GM12891 (cell line): ENCODE measurements at regions not wholly inside any gene's neighbourhood (a gene's known extent, or its start where the extent isn't known, plus 50 kb on each side); places are given as distances from the start of the nearest gene placed in this dataset.
A peak's percentile ranks its signal among the peaks of the same experiment; 100 is the strongest.

Source experiments
- DNase-seq: peaks from one replicate; pipeline ENCODE4 v3.0.0; 2011; ENCODE audit warnings: low spot score; ENCODE audit not compliant: insufficient read length
- FAIRE-seq: peaks from 2 replicates; lab custom pipeline; 2011; peaks lifted over from hg19 to GRCh38; lab: Jason Lieb, UNC
- PAX5 ChIP-seq: IDR thresholded peaks from 2 replicates; pipeline ENCODE4 v1.6.1; 2011; ENCODE audit warnings: low read length, moderate library complexity, mild to moderate bottlenecking; ENCODE audit not compliant: insufficient read depth, severe bottlenecking
- POLR2A ChIP-seq: IDR thresholded peaks from 2 replicates; pipeline ENCODE4 v1.6.1; 2011; ENCODE audit warnings: low read depth, low read length, control low read depth
- POLR2AphosphoS5 ChIP-seq: IDR thresholded peaks from 2 replicates; pipeline ENCODE4 v1.6.1; 2011; ENCODE audit warnings: low read depth, low read length, control low read depth
- POU2F2 ChIP-seq: IDR thresholded peaks from 2 replicates; pipeline ENCODE4 v1.6.1; 2011; ENCODE audit warnings: low read depth, mild to moderate bottlenecking, control low read depth, low read length, moderate library complexity
- SPI1 ChIP-seq: IDR thresholded peaks from 2 replicates; pipeline ENCODE4 v1.6.1; 2011; ENCODE audit warnings: low read depth, low read length, control low read depth
- TAF1 ChIP-seq: IDR thresholded peaks from 2 replicates; pipeline ENCODE4 v1.6.1; 2011; ENCODE audit warnings: low read depth, low read length, control low read depth

DNA sequence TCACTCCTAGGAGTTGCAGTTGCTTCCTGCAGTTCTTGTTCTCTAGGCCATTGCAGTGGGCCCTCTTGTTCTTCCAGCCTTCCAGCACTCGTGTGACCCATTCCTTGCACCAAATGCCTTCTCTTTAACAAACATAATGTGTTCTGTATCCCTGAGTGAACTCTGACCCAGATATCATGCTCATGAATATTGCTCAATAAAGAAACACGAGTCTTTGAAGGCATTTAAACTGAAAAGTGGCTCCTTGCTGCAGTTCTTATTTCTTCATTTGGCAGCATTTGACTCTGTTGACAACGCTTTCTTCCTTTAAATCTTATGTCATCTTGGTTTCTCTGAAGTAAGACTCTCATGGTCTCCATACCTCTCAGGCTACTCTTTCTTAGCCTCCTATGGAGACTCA lies 100.7 kb upstream of the PDE4B start:
- DNase-seq (no peak), FAIRE-seq (no peak)
- TF ChIP-seq POU2F2: no peak
- TF ChIP-seq TAF1: no peak
- TF ChIP-seq POLR2A: no peak
- no peak for TF ChIP-seq SPI1
- TF ChIP-seq PAX5: no peak
- no peak for TF ChIP-seq POLR2AphosphoS5

DNA sequence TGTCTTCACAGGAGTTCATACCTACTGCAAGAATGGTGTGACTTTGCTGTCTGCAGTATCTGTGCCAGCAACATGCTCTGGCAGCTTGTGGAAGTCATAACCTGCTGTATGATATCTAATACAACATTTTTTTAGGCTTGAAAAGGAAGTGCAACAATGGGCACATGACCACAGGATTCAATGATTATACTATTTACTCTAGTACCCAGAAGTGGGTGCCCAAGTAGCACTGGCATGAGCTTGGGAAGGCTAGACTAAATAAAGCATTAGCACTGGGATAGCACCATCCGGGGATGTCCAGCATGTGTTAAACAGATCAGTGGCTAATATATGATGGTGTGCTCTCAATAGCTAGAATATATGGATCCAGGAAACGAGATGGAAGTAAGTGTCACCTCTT lies 98.6 kb upstream of the PDE4B start:
- FAIRE-seq (no peak), DNase-seq (no peak)
- TF ChIP-seq TAF1 (no peak), PAX5 (no peak), POLR2AphosphoS5 (no peak), SPI1 (no peak)

GRCh38 chr1:65694933-65695332 lies 97.8 kb upstream of the PDE4B start:
- FAIRE-seq: no peak
- DNase-seq: no peak
- TF ChIP-seq POU2F2 (no peak), PAX5 (no peak), SPI1 (no peak), POLR2AphosphoS5 (no peak), POLR2A (no peak), TAF1 (no peak)

GRCh38 chr1:65698590-65698989 lies 94.1 kb upstream of the PDE4B start:
- TF ChIP-seq POU2F2 (no peak), PAX5 (no peak), POLR2A (no peak)
- FAIRE-seq (no peak), DNase-seq (no peak)

DNA sequence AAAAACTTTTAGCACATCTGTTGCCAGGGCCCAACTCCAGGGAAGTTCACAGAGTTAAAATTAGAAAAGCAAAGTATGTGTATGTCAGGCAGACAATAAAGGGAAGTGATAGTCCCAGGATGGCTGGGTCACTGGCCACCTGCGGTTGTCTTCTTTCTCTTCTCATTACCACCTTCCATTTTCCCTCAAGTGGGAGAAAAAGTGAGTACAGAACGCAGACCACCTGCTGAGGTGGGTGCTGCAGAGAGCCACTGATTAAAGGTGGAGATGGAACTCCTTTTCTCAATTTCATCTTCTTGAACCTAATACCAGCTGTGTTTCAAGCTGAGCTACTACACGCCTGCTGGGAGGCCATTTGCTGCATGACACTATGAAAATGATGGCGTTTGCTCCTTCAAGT lies 88.8 kb upstream of the PDE4B start:
- FAIRE-seq: no peak

GRCh38 chr1:65704318-65704717 lies 88.4 kb upstream of the PDE4B start:
- FAIRE-seq (no peak), DNase-seq (no peak)
- no peak for TF ChIP-seq PAX5
- TF ChIP-seq POU2F2: no peak
- no peak for TF ChIP-seq POLR2AphosphoS5
- no peak for TF ChIP-seq SPI1
- no peak for TF ChIP-seq POLR2A
- TF ChIP-seq TAF1: no peak

More for the DNA sequence above, 88.8 kb upstream of the PDE4B start:
- DNase-seq: no peak
- TF ChIP-seq SPI1 (peak; percentile 66), TAF1 (no peak)

- TF ChIP-seq POLR2AphosphoS5 (no peak), SPI1 (no peak), POLR2A (no peak), TAF1 (no peak), POU2F2 (no peak), PAX5 (no peak)
- DNase-seq (no peak), FAIRE-seq (no peak)
These were observed 74.8 kb upstream of the PDE4B start for GRCh38 chr1:65717815-65718454.

- DNase-seq (no peak), FAIRE-seq (no peak)
- no peak for TF ChIP-seq PAX5
These were observed 73.3 kb upstream of the PDE4B start for GRCh38 chr1:65719391-65719790.

GRCh38 chr1:65722461-65722860 lies 70.2 kb upstream of the PDE4B start:
- FAIRE-seq: no peak
- TF ChIP-seq POLR2AphosphoS5 (no peak), SPI1 (no peak), TAF1 (no peak), POU2F2 (no peak), POLR2A (no peak), PAX5 (no peak)
- no peak for DNase-seq

DNA sequence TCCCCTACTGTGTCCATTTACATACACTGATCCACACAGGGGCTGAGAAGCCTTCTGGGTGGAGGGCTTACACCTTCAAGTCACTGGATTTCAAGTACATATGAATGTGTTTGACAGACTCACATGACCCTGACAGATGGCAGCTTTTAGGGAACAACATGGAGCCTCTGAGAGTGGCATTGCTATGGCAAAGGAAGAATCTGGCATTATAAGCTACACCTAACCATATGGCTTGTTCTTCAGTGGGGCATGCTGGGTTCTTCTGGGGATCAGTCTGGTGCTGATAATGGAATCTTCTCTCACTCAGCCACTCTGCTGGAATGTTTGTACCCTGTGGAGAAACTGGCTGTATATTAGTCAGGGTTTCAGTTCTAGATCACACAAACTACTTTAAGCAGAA lies 68.5 kb upstream of the PDE4B start:
- DNase-seq: no peak
- no peak for FAIRE-seq
- TF ChIP-seq TAF1 (no peak), POLR2AphosphoS5 (no peak), PAX5 (no peak), POU2F2 (no peak), SPI1 (no peak), POLR2A (no peak)

DNA sequence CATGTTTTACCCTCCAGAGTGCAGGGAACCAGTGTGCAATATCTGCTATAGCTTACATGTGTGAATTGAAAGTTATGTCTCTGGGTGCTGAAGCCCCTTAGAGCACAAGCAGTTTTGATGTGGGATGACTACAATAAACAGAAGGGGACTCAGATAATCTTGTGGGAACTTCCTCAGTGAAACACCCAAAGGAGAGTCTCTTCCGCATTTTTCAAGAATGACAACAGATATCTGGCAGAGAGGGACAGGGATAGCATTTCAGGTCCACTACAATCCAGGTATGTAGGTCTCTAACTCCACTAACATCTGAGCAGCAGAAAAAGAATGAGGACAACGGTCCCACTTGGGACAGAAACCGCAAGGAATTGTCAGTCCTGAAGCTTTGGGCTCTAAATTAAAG lies 67.6 kb upstream of the PDE4B start:
- no peak for FAIRE-seq
- no peak for TF ChIP-seq TAF1
- TF ChIP-seq PAX5: no peak
- no peak for TF ChIP-seq POLR2A
- no peak for TF ChIP-seq POU2F2
- no peak for TF ChIP-seq SPI1
- no peak for TF ChIP-seq POLR2AphosphoS5
- no peak for DNase-seq
